Spleen (tissue), 11 donors: ENCODE measurements at regions not wholly inside any gene's neighbourhood (a gene's known extent, or its start where the extent isn't known, plus 50 kb on each side); places are given as distances from the start of the nearest gene placed in this dataset.

Experiments
- DNase-seq: peaks from one replicate; pipeline ENCODE4 v3.0.0-alpha.2; 2020
- H3K27ac ChIP-seq, 8 donors: fragments of 200-600 bp; sonication (generic) in 7 of 8; 1 replicate in 4 of 8; 2 replicates in 4 of 8; pipeline versions ENCODE4 v1.5.0 to v1.8.0; 2016 to 2021; ENCODE audit warnings: inconsistent platforms in 4 of 8, mild to moderate bottlenecking in 4 of 8, moderate library complexity in 1 of 8
- H3K27me3 ChIP-seq, 7 donors: fragments of 200-600 bp; sonication (generic) in 6 of 7; replicated peaks in 1 of 7; 1 replicate in 4 of 7; 2 replicates in 3 of 7; pipeline versions ENCODE4 v1.5.0 to v1.8.0; 2016 to 2021; ENCODE audit warnings: inconsistent platforms in 3 of 7, mild to moderate bottlenecking in 1 of 7
- H3K36me3 ChIP-seq, 6 donors: fragments of 200-600 bp; sonication (generic) in 5 of 6; 1 replicate in 4 of 6; 2 replicates in 2 of 6; pipeline versions ENCODE4 v1.5.0 to v1.8.0; 2016 to 2021; ENCODE audit warnings: inconsistent platforms in 2 of 6
- H3K4me1 ChIP-seq, 6 donors: fragments of 200-600 bp; sonication (generic) in 5 of 6; 1 replicate in 3 of 6; 2 replicates in 3 of 6; pipeline versions ENCODE4 v1.5.0 to v1.8.0; 2016 to 2021; ENCODE audit warnings: inconsistent platforms in 3 of 6
- H3K4me3 ChIP-seq, 8 donors: fragments of 200-600 bp; sonication (generic) in 7 of 8; 1 replicate in 4 of 8; 2 replicates in 4 of 8; pipeline versions ENCODE4 v1.5.0 to v1.8.0; 2016 to 2021; ENCODE audit warnings: inconsistent platforms in 4 of 8, mild to moderate bottlenecking in 4 of 8, moderate library complexity in 2 of 8
- H3K9me3 ChIP-seq, 8 donors: fragments of 200-600 bp; sonication (generic) in 7 of 8; 1 replicate in 4 of 8; 2 replicates in 4 of 8; pipeline versions ENCODE4 v1.5.0 to v1.8.0; 2016 to 2021; ENCODE audit warnings: inconsistent platforms in 4 of 8
- POLR2A ChIP-seq, 3 donors: fragments of 450-650 bp; IDR thresholded peaks; one replicate each; pipeline ENCODE4 v1.5.1; 2017; ENCODE audit warnings: antibody characterized with exemption in 3 of 3, mild to moderate bottlenecking in 1 of 3
- POLR2AphosphoS5 ChIP-seq, 3 donors: sonication (generic); formaldehyde crosslinking; IDR thresholded peaks; one replicate each; pipeline ENCODE4 v1.5.1; 2017; ENCODE audit warnings: antibody characterized with exemption in 3 of 3
- WGBS, 5 donors: extraction: QIAGEN DNeasy Blood & Tissue Kit in 3 of 5; methylation state at CpG; one replicate each; pipeline versions ENCODE4 v1.1.5 to v1.1.7; 2013 to 2018; 5-methylcytosine and 5-hydroxymethylcytosine counted together
- intact Hi-C: fragments of 100-400 bp; cut with DNase I; formaldehyde crosslinking; loops from one replicate; pipeline ENCODE4 v1.15.0; 2023; ENCODE audit warnings: low total_unique reads
- TF ChIP-seq, protein P1 (sequence below), 11 experiments: fragments of 200-600 bp in 7 of 11; fragments of 450-650 bp in 4 of 11; sonication (generic) in 4 of 11; IDR thresholded peaks in 8 of 11; conservative IDR thresholded peaks in 3 of 11; 1 replicate in 7 of 11; 2 replicates in 4 of 11; pipeline versions ENCODE4 v1.4.0 to v1.8.0; 2016 to 2021; ENCODE audit warnings: antibody characterized with exemption in 11 of 11, inconsistent platforms in 4 of 11, mild to moderate bottlenecking in 1 of 11
- donor health status: healthy with polysubstance abuse.
- donor health status: DM: no; HTN: no; CAD: no; lungs with moderate emphysema.
- donor health status: DM: no; HTN: no; CAD: no.
- donor health status: Bipolar disorder and iron deficiency.
- donor health status: healthy.
- donor health status: DM: no; HTN: no; CAD: no.
- donor health status: DM: yes; HTN: yes; CAD: no.

DNA sequence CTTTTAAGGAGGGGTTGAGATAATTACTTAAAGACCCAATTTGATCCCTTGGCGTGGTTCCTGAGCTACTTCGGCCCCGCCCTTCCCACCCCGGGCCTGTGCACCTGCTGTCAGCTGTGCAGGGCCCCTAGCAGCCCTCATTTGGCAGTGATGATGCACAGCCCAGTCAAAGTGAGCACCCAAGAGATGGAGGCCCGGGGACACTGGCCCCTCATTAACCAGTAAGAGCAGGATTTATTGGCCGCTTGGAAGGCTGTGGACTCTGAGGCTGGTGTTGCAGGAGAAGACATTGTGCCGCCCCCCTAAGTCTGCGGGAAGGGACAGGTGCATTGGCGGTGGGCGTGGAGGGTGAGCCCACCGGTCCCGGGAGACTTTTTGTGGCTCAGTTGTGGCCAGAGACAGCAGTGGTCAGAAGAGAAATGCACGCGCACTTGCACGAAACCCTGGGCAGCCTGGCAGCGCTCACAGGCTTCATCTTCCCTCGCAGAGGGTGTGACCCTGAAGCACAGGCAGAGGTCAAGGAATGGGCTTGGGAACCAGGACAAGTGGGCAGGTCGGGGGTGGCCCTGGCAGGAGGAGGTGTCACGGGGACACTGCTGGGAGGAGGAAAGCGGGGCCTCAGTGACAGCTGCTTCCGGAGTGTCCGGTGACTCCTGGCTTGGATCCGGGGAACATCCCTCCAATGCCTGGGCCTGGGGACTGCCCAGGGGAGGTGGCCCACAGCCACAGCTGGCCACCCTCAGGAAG lies 74.0 kb upstream of the RXRA start:
- DNase-seq = no peak
- TF ChIP-seq POLR2A (IDR thresholded peaks at IDR 0.05) (no peak), POLR2AphosphoS5 (IDR thresholded peaks at IDR 0.05) (peak; percentile 54 to 78 (median 72))
- TF ChIP-seq, protein P1, sequence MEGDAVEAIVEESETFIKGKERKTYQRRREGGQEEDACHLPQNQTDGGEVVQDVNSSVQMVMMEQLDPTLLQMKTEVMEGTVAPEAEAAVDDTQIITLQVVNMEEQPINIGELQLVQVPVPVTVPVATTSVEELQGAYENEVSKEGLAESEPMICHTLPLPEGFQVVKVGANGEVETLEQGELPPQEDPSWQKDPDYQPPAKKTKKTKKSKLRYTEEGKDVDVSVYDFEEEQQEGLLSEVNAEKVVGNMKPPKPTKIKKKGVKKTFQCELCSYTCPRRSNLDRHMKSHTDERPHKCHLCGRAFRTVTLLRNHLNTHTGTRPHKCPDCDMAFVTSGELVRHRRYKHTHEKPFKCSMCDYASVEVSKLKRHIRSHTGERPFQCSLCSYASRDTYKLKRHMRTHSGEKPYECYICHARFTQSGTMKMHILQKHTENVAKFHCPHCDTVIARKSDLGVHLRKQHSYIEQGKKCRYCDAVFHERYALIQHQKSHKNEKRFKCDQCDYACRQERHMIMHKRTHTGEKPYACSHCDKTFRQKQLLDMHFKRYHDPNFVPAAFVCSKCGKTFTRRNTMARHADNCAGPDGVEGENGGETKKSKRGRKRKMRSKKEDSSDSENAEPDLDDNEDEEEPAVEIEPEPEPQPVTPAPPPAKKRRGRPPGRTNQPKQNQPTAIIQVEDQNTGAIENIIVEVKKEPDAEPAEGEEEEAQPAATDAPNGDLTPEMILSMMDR (IDR thresholded peaks at IDR 0.05 in 8 of 11, conservative IDR thresholded peaks at IDR 0.05 in 3 of 11) = no peak
- peaks cover 0 to 18% (median 15%) of the 10 kb centered on the region in 8 donors for H3K9me3 ChIP-seq
- H3K4me1 ChIP-seq = peaks cover 0 to 21% (median 11%) of the 10 kb centered on the region in 6 donors
- H3K4me3 ChIP-seq = no peak overlapping the region
- H3K36me3 ChIP-seq = no peaks in the 10 kb centered on the region
- H3K27ac ChIP-seq = peak overlapping the region in 2 of 8 donors; percentile 26 to 28
- H3K27me3 ChIP-seq = peaks cover 0 to 8% (median 0%) of the 10 kb centered on the region in 7 donors
- intact Hi-C loops = no loop called here
- WGBS, 5 donors = 67 to 82% (median 78%) methylated on average over 16 to 23 of the region's 23 CpGs

DNA sequence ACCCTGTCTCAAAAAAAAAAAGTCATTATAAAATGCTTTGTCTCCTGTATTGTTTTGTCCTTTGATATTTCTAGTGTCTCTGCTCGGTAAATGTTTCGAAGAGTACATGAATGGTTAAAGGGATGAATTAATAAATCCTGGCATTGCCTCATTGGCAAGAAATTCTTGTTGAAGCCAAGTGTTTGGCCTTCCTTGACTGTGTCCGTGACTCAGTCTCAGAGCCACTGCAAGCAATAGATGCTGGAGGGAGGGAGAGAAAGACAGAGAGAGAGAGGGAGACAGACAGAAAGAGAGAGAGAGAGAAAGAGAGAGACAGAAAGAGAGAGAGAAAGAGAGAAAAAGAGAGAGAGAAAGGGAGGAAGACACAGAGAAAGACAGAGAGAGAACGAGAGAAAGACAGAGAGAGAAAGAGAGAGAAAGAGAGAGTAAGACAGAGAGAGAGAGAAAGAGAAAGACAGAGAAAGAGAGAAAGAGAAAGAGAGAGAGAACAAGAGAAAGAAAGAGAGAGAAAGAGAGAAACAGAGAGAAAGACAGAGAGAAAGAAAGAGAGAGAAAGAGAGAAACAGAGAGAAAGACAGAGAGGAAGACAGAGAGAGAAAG lies 72.5 kb upstream of the RXRA start:
- Histone ChIP-seq H3K27me3 (peaks cover 0 to 10% (median 0%) of the 10 kb centered on the region in 7 donors), H3K9me3 (peaks cover 0 to 4% (median 1%) of the 10 kb centered on the region in 8 donors), H3K4me3 (no peak overlapping the region), H3K4me1 (peaks cover 0 to 21% (median 11%) of the 10 kb centered on the region in 6 donors), H3K27ac (peak overlapping the region in 1 of 8 donors; percentile 28), H3K36me3 (no peaks in the 10 kb centered on the region)
- WGBS, 5 donors = 73 to 90% (median 82%) methylated on average over 4 of the region's 4 CpGs
- no peak for TF ChIP-seq POLR2AphosphoS5 (IDR thresholded peaks at IDR 0.05)
- TF ChIP-seq POLR2A (IDR thresholded peaks at IDR 0.05) = no peak
- TF ChIP-seq, protein P1 (IDR thresholded peaks at IDR 0.05 in 8 of 11, conservative IDR thresholded peaks at IDR 0.05 in 3 of 11) = no peak
- intact Hi-C loops = no loop called here
- no peak for DNase-seq

DNA sequence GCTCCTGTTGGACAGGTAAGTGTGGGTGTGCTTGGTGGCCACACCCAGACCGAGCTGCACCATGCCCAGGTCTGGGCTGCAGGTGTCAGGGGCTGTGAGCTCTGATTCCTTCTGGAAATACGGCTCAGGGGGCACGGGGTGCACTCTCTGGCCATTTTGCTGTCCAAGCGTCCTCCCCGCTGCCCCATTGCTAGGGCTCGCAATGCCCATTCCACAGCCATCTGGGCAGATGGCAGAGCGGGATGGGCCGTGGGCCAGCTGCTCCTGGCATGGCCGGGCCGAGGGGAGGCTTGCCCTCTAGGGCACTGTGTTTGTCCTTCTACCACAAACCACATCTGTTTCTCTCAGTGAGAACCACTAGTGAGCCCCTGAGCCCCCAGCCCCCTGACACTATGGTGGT lies 67.9 kb upstream of the RXRA start:
- no peaks in the 10 kb centered on the region for H3K9me3 ChIP-seq
- intact Hi-C loops = no loop called here
- H3K4me3 ChIP-seq = no peak overlapping the region
- peaks cover 0 to 14% (median 0%) of the 10 kb centered on the region in 7 donors for H3K27me3 ChIP-seq
- no peak for DNase-seq
- TF ChIP-seq POLR2A (IDR thresholded peaks at IDR 0.05) = no peak
- TF ChIP-seq POLR2AphosphoS5 (IDR thresholded peaks at IDR 0.05) = no peak
- TF ChIP-seq, protein P1 (IDR thresholded peaks at IDR 0.05 in 8 of 11, conservative IDR thresholded peaks at IDR 0.05 in 3 of 11) = no peak
- H3K4me1 ChIP-seq = peaks cover 0 to 5% (median 0%) of the 10 kb centered on the region in 6 donors
- no peaks in the 10 kb centered on the region for H3K36me3 ChIP-seq
- H3K27ac ChIP-seq = no peak overlapping the region
- WGBS, 5 donors = 72 to 96% (median 86%) methylated on average over 6 to 10 of the region's 10 CpGs
